ENCODE measurements at regions not wholly inside any gene's neighbourhood (a gene's known extent, or its start where the extent isn't known, plus 50 kb on each side); places are given as distances from the start of the nearest gene placed in this dataset.

- no peak for TF ChIP-seq POLR2A (IDR thresholded peaks at IDR 0.05)
- TF ChIP-seq POLR2AphosphoS5 (IDR thresholded peaks at IDR 0.05), result no peak
- TF ChIP-seq CTCF (IDR thresholded peaks at IDR 0.05), result peak in 5 of 7 experiments; percentile 8 to 54 (median 39)
- no peak for TF ChIP-seq EP300 (IDR thresholded peaks at IDR 0.05)
Observed at GRCh38 chr21:38126666-38127303, 130.0 kb upstream of the KCNJ15 start.

Data from stomach (tissue), 4 donors.